PC-9 (cell line): ENCODE measurements at regions not wholly inside any gene's neighbourhood (a gene's known extent, or its start where the extent isn't known, plus 50 kb on each side); places are given as distances from the start of the nearest gene placed in this dataset.

Experiments used
- BruUV-seq: library from RNA; stranded (reverse); fragments of 400-500 nt; replicated peaks from 2 replicates; lab custom pipeline; 2021; lab: Mats Ljungman, UMichigan
- CTCF ChIA-PET: fragments of 300-600 bp; sonication (Branson Sonifier 250); formaldehyde crosslinking; loops from one replicate; lab custom pipeline; 2022; ENCODE audit warnings: antibody characterized with exemption; lab: Charles Lee
- POLR2A ChIA-PET: fragments of 300-600 bp; sonication (Branson Sonifier 250); formaldehyde crosslinking; loops from one replicate; lab custom pipeline; 2022; ENCODE audit warnings: antibody characterized with exemption; ENCODE audit not compliant: unreplicated experiment; lab: Charles Lee
- DNase-seq, 2 experiments: peaks; one replicate each; pipeline versions ENCODE4 v3.0.0 to v3.0.0-alpha.2; 2015 to 2022; ENCODE audit warnings: mixed read lengths in 1 of 2
- H2AFZ ChIP-seq: fragments of 200-600 bp; sonication (generic); 2 replicates; pipeline ENCODE4 v1.8.1; 2017; ENCODE audit warnings: antibody characterized with exemption
- H3F3A ChIP-seq: fragments of 200-600 bp; sonication (generic); 2 replicates; pipeline ENCODE4 v1.8.1; 2017; ENCODE audit warnings: antibody characterized with exemption, mild to moderate bottlenecking, low read depth; ENCODE audit not compliant: insufficient read depth
- H3K27ac ChIP-seq: fragments of 200-600 bp; sonication (generic); 2 replicates; pipeline ENCODE4 v1.6.1; 2016; ENCODE audit warnings: mixed run types
- H3K27me3 ChIP-seq: fragments of 200-600 bp; sonication (generic); 2 replicates; pipeline ENCODE4 v1.6.1; 2016; ENCODE audit warnings: low read depth, mixed run types; ENCODE audit not compliant: insufficient read depth
- H3K36me3 ChIP-seq: fragments of 200-600 bp; sonication (generic); 2 replicates; pipeline ENCODE4 v1.6.1; 2016; ENCODE audit warnings: low read depth, mixed run types
- H3K4me1 ChIP-seq: fragments of 200-600 bp; sonication (generic); replicated peaks from 2 replicates; pipeline ENCODE4 v1.6.1; 2016; ENCODE audit warnings: mixed run types; ENCODE audit not compliant: insufficient read depth
- H3K4me2 ChIP-seq: fragments of 200-600 bp; sonication (generic); 2 replicates; pipeline ENCODE4 v1.6.1; 2017; ENCODE audit warnings: mixed run types
- H3K4me3 ChIP-seq: fragments of 200-600 bp; sonication (generic); 2 replicates; pipeline ENCODE4 v1.6.1; 2016; ENCODE audit warnings: mixed run types
- H3K79me2 ChIP-seq: fragments of 200-600 bp; sonication (generic); 2 replicates; pipeline ENCODE4 v1.6.1; 2017; ENCODE audit warnings: low read depth, mixed run types
- H3K9me2 ChIP-seq: fragments of 200-600 bp; sonication (generic); 2 replicates; pipeline ENCODE4 v1.8.1; 2017; ENCODE audit warnings: mild to moderate bottlenecking; ENCODE audit not compliant: insufficient read depth
- H3K9me3 ChIP-seq: fragments of 200-600 bp; sonication (generic); 2 replicates; pipeline ENCODE4 v1.8.1; 2016; ENCODE audit warnings: low read depth; ENCODE audit not compliant: insufficient read depth
- H4K20me1 ChIP-seq: fragments of 200-600 bp; sonication (generic); 2 replicates; pipeline ENCODE4 v1.8.1; 2017; ENCODE audit not compliant: insufficient read depth
- CTCF ChIP-seq: fragments of 200-600 bp; sonication (generic); conservative IDR thresholded peaks from 2 replicates; pipeline ENCODE4 v1.6.1; 2017; ENCODE audit warnings: mixed run types, antibody characterized with exemption, mild to moderate bottlenecking, moderate library complexity
- EZH2 ChIP-seq: fragments of 200-600 bp; sonication (generic); IDR thresholded peaks from 2 replicates; pipeline ENCODE4 v1.8.0; 2017; ENCODE audit warnings: antibody characterized with exemption, low read depth
- intact Hi-C: fragments of 100-400 bp; cut with micrococcal nuclease; formaldehyde crosslinking; loops from one replicate; pipeline ENCODE4 v1.10.0; 2022; ENCODE audit not compliant: unreplicated experiment

DNA sequence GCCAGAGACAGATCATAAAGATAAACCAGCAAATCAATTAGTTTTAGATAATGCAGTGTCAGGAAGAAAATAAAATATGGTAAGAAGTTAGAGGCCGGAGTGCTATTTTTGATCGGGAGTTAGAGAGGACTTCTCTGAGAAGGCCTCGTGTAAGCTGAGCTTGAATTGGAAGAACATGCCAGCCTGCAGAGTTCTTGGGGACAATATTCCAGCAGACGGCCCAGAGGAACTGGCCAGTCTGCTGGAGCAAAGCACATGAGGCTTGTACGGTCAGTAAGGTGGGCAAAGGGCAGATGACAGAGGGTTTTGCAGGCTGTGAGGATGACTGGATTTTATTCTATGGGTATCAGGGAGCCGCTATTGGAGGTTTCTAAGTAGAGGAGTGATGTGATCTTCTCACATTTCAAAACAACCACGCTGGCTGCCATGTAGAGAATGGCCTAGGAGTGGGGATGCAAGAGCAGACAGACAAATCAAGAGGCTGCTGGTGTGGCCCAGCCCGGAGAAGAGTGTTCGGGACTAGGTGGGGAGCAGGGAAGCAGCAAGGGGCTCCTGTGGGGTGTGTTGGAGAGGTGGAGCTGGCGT, 84.0 kb downstream of the HES1 start:
- H3F3A ChIP-seq, result no peaks in the 10 kb centered on the region
- H3K4me3 ChIP-seq, result no peak overlapping the region
- DNase-seq, result no peak
- H3K4me2 ChIP-seq, result no peak overlapping the region
- no peaks in the 10 kb centered on the region for H3K9me3 ChIP-seq
- no TSS peak for BruUV-seq
- no peaks in the 10 kb centered on the region for H3K36me3 ChIP-seq
- no peak for TF ChIP-seq CTCF
- TF ChIP-seq EZH2, result no peak
- H3K4me1 ChIP-seq, result peaks cover 6% of the 10 kb centered on the region
- H3K27ac ChIP-seq, result no peak overlapping the region
- ChIA-PET POLR2A (no interaction called here), CTCF (no interaction called here)
- H4K20me1 ChIP-seq, result no peaks in the 10 kb centered on the region
- intact Hi-C loops, result no loop called here
- H3K27me3 ChIP-seq, result no peaks in the 10 kb centered on the region
- no peaks in the 10 kb centered on the region for H3K79me2 ChIP-seq
- H3K9me2 ChIP-seq, result no peaks in the 10 kb centered on the region
- H2AFZ ChIP-seq, result no peak overlapping the region

DNA sequence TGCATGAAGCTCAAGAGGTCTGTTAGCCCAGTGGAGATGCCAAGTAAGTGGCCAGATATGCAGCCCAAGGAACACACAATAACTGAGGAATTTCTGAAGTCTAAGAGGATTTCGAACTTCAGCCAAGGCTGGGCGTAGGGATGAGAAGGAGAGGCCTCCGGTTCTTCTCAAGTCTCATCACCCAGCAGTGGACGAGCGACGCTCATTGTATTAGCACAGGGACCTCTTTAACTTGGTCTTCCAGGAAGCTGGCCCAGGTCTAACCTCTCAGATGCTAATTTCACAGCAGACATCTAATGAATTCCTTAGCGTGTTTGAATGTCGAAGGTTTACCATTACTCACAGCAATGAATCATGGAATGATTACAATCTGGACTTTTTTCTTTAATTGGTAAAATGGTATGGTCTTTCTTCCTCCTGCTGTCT, 85.0 kb downstream of the HES1 start:
- DNase-seq, result no peak
- no peaks in the 10 kb centered on the region for H4K20me1 ChIP-seq
- no peaks in the 10 kb centered on the region for H3K36me3 ChIP-seq
- H3K9me2 ChIP-seq, result no peaks in the 10 kb centered on the region
- no peaks in the 10 kb centered on the region for H3K27me3 ChIP-seq
- H3K4me3 ChIP-seq, result no peak overlapping the region
- intact Hi-C loops, result no loop called here
- TF ChIP-seq CTCF, result no peak
- TF ChIP-seq EZH2, result no peak
- H3K4me2 ChIP-seq, result no peak overlapping the region
- POLR2A ChIA-PET, result no interaction called here
- CTCF ChIA-PET, result interaction anchor here (0.9 kb wide), 1 partner anchor 49 kb away, joined by 3 read pairs; no protein-coding TSS in a partner anchor
- H3F3A ChIP-seq, result no peaks in the 10 kb centered on the region
- H3K27ac ChIP-seq, result no peak overlapping the region
- no peaks in the 10 kb centered on the region for H3K9me3 ChIP-seq
- no peaks in the 10 kb centered on the region for H3K79me2 ChIP-seq
- BruUV-seq, result no TSS peak
- peaks cover 6% of the 10 kb centered on the region for H3K4me1 ChIP-seq
- no peak overlapping the region for H2AFZ ChIP-seq

GRCh38 chr3:194221336-194221735, 85.4 kb downstream of the HES1 start:
- no peak overlapping the region for H2AFZ ChIP-seq
- no peak overlapping the region for H3K27ac ChIP-seq
- intact Hi-C loops, result no loop called here
- no peaks in the 10 kb centered on the region for H3K79me2 ChIP-seq
- no peaks in the 10 kb centered on the region for H3K36me3 ChIP-seq
- no peaks in the 10 kb centered on the region for H4K20me1 ChIP-seq
- H3K4me1 ChIP-seq, result peaks cover 6% of the 10 kb centered on the region
- no peaks in the 10 kb centered on the region for H3K27me3 ChIP-seq
- DNase-seq, result no peak
- BruUV-seq, result no TSS peak
- H3K9me2 ChIP-seq, result no peaks in the 10 kb centered on the region
- ChIA-PET CTCF (interaction anchor here (0.9 kb wide), 1 partner anchor 49 kb away, joined by 3 read pairs; no protein-coding TSS in a partner anchor), POLR2A (no interaction called here)
- TF ChIP-seq CTCF (no peak), EZH2 (no peak)
- no peaks in the 10 kb centered on the region for H3K9me3 ChIP-seq
- H3K4me3 ChIP-seq, result no peak overlapping the region
- no peaks in the 10 kb centered on the region for H3F3A ChIP-seq
- H3K4me2 ChIP-seq, result no peak overlapping the region
